Neutrophil (primary cell): ENCODE measurements at regions not wholly inside any gene's neighbourhood (a gene's known extent, or its start where the extent isn't known, plus 50 kb on each side); places are given as distances from the start of the nearest gene placed in this dataset.

Experiments used
- H3K27ac ChIP-seq: fragments of 200-600 bp; sonication (generic); 2 replicates; pipeline ENCODE4 v1.5.1; 2016; ENCODE audit warnings: mild to moderate bottlenecking, moderate library complexity
- H3K27me3 ChIP-seq: fragments of 200-600 bp; sonication (generic); 2 replicates; pipeline ENCODE4 v1.6.0; 2016; ENCODE audit warnings: mild to moderate bottlenecking
- H3K36me3 ChIP-seq: fragments of 200-600 bp; sonication (generic); 2 replicates; pipeline ENCODE4 v1.5.1; 2017
- H3K4me1 ChIP-seq, 2 experiments: fragments of 200-600 bp in 1 of 2; sonication (generic) in 1 of 2; 1 replicate in 1 of 2; 2 replicates in 1 of 2; pipeline versions ENCODE4 v1.5.1 to v1.6.1; 2013 to 2016; ENCODE audit warnings: low read depth in 1 of 2, low read length in 1 of 2, mild to moderate bottlenecking in 1 of 2, moderate library complexity in 1 of 2; ENCODE audit not compliant: control insufficient read depth in 1 of 2, insufficient read depth in 1 of 2
- H3K4me3 ChIP-seq, 2 experiments: fragments of 200-600 bp in 1 of 2; sonication (generic) in 1 of 2; 1 replicate in 1 of 2; 2 replicates in 1 of 2; pipeline ENCODE4 v1.5.1; 2013 to 2016; ENCODE audit warnings: low read depth in 1 of 2, low read length in 1 of 2, mild to moderate bottlenecking in 1 of 2, moderate library complexity in 1 of 2
- H3K9me3 ChIP-seq: fragments of 200-600 bp; sonication (generic); 2 replicates; pipeline ENCODE4 v1.5.1; 2016
- TF ChIP-seq, protein P1 (sequence below): fragments of 200-600 bp; sonication (generic); IDR thresholded peaks from 2 replicates; pipeline ENCODE4 v1.5.1; 2016; ENCODE audit warnings: antibody characterized with exemption

GRCh38 chr22:48313175-48313830 is 1514.4 kb downstream of the BRD1 start:
- no peak overlapping the region for H3K27ac ChIP-seq
- H3K9me3 ChIP-seq: no peaks in the 10 kb centered on the region
- no peaks in the 10 kb centered on the region for H3K27me3 ChIP-seq
- no peaks in the 10 kb centered on the region for H3K36me3 ChIP-seq
- H3K4me3 ChIP-seq: no peak overlapping the region
- TF ChIP-seq, protein P1, sequence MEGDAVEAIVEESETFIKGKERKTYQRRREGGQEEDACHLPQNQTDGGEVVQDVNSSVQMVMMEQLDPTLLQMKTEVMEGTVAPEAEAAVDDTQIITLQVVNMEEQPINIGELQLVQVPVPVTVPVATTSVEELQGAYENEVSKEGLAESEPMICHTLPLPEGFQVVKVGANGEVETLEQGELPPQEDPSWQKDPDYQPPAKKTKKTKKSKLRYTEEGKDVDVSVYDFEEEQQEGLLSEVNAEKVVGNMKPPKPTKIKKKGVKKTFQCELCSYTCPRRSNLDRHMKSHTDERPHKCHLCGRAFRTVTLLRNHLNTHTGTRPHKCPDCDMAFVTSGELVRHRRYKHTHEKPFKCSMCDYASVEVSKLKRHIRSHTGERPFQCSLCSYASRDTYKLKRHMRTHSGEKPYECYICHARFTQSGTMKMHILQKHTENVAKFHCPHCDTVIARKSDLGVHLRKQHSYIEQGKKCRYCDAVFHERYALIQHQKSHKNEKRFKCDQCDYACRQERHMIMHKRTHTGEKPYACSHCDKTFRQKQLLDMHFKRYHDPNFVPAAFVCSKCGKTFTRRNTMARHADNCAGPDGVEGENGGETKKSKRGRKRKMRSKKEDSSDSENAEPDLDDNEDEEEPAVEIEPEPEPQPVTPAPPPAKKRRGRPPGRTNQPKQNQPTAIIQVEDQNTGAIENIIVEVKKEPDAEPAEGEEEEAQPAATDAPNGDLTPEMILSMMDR: no peak
- H3K4me1 ChIP-seq: no peaks in the 10 kb centered on the region

DNA sequence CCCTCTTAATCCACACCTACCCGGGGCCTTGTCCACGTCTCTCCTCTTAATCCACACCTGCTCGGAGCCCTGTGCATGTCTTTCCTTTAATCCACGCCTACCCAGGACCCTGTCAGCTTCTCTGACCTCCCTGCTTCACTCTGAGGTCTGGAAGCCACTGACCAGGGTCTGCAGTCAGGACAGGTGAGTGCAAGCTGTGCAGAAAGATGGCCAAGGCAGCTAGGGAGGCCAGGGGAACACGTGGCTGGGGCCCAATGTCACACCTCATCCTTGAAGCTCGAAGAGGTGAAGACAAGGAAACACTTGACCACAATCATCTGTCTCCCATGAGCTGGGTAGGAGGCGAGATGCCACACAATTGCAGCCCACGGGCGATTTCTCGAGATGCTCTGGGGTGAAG is 1516.9 kb downstream of the BRD1 start:
- Histone ChIP-seq H3K4me3 (no peak overlapping the region), H3K36me3 (no peaks in the 10 kb centered on the region), H3K27me3 (no peaks in the 10 kb centered on the region), H3K9me3 (no peaks in the 10 kb centered on the region), H3K27ac (no peak overlapping the region), H3K4me1 (no peaks in the 10 kb centered on the region)
- TF ChIP-seq, protein P1: no peak

GRCh38 chr22:48310289-48310688 is 1517.4 kb downstream of the BRD1 start:
- TF ChIP-seq, protein P1: no peak
- no peak overlapping the region for H3K27ac ChIP-seq
- H3K4me1 ChIP-seq: no peaks in the 10 kb centered on the region
- H3K36me3 ChIP-seq: no peaks in the 10 kb centered on the region
- no peaks in the 10 kb centered on the region for H3K9me3 ChIP-seq
- no peaks in the 10 kb centered on the region for H3K27me3 ChIP-seq
- H3K4me3 ChIP-seq: no peak overlapping the region

DNA sequence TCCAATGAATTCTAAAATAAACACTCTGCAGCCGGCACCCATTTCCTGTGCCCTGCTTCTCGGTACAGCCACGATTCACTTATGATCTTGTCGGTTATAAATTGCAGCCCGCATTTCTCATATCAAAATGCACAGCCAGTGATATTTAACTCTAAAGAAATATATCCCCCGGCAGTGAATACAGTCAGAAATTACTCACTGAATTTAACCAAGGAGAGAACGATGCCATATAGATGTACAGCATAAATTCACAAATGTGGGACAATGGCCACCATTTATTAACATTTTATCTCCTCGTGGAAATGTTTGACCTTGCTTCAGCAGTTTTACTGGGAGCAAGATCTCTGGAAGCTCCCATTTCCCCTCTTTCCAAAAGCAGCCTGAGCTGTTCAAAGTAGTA is 1517.8 kb downstream of the BRD1 start:
- Histone ChIP-seq H3K36me3 (no peaks in the 10 kb centered on the region), H3K27ac (no peak overlapping the region), H3K4me3 (no peak overlapping the region), H3K4me1 (no peaks in the 10 kb centered on the region), H3K9me3 (no peaks in the 10 kb centered on the region), H3K27me3 (no peaks in the 10 kb centered on the region)
- TF ChIP-seq, protein P1: no peak

GRCh38 chr22:48309115-48309705 is 1518.5 kb downstream of the BRD1 start:
- H3K36me3 ChIP-seq: no peaks in the 10 kb centered on the region
- no peaks in the 10 kb centered on the region for H3K27me3 ChIP-seq
- H3K27ac ChIP-seq: no peak overlapping the region
- no peak overlapping the region for H3K4me3 ChIP-seq
- no peaks in the 10 kb centered on the region for H3K9me3 ChIP-seq
- TF ChIP-seq, protein P1: no peak
- no peaks in the 10 kb centered on the region for H3K4me1 ChIP-seq
